ENCODE measurements at regions not wholly inside any gene's neighbourhood (a gene's known extent, or its start where the extent isn't known, plus 50 kb on each side); places are given as distances from the start of the nearest gene placed in this dataset.

DNA sequence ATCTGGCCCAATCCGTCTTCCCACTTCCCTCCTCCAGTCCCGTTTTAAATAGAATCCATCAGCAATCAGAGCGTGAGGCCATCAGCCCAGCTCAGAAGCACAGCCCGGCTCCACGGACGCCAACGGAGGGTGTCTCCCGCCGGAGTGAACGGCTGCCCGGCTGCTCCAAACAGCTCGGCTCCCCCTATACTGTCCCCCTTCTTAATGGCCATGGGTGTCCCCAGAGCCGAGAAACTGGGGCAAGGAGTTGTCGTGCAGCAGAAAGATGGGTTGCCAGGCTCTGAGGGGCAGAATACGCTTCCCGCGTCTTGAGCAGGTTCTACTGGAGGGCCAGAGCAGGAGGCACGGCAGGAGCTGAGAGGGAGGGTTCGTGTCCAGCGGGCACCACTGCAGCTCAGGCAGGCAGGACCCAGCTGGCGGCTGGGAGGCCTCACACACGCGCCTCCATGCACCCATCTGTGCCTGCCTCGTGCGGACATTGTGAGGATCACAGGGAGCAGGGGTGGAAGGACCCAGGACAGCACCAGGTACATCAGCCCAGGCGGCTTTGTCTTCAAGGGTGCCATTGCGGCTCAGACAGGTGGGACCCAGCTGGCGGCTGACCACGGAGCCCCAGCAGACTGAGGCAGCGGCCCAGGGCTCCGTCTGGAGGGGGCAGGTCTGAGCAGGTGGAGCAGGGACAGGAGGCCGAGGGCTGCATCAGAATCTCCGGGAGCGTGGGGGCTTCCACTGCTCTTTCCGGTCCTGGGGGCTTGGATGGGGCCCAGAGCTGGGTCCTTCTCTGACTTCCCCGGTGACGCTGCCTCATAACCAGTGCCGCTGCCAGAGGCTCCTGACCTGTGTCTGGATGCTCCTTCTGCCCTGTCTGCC lies 882.7 kb downstream of the BRD1 start:
- DNase-seq (ENCODE audit: extremely low read depth, low read depth): no peak
- H3K4me3 ChIP-seq (replicated peaks; ENCODE audit: low read depth, low read length): no peak overlapping the region

GRCh38 chr22:48944433-48944750 lies 883.3 kb downstream of the BRD1 start:
- TF ChIP-seq CTCF (IDR thresholded peaks at IDR 0.05; ENCODE audit: low read depth, low read length, missing control alignments): no peak

More for the DNA sequence above, 882.7 kb downstream of the BRD1 start:
- TF ChIP-seq CTCF (IDR thresholded peaks at IDR 0.05; ENCODE audit: low read depth, low read length, missing control alignments): no peak

GRCh38 chr22:48943567-48944432 lies 883.9 kb downstream of the BRD1 start:
- no peak for TF ChIP-seq CTCF (IDR thresholded peaks at IDR 0.05; ENCODE audit: low read depth, low read length, missing control alignments)
- no peak for DNase-seq (ENCODE audit: extremely low read depth, low read depth)
- H3K4me3 ChIP-seq (replicated peaks; ENCODE audit: low read depth, low read length): no peak overlapping the region

More at GRCh38 chr22:48944433-48944750, 883.3 kb downstream of the BRD1 start:
- no peak overlapping the region for H3K4me3 ChIP-seq (replicated peaks; ENCODE audit: low read depth, low read length)
- no peak for DNase-seq (ENCODE audit: extremely low read depth, low read depth)

DNA sequence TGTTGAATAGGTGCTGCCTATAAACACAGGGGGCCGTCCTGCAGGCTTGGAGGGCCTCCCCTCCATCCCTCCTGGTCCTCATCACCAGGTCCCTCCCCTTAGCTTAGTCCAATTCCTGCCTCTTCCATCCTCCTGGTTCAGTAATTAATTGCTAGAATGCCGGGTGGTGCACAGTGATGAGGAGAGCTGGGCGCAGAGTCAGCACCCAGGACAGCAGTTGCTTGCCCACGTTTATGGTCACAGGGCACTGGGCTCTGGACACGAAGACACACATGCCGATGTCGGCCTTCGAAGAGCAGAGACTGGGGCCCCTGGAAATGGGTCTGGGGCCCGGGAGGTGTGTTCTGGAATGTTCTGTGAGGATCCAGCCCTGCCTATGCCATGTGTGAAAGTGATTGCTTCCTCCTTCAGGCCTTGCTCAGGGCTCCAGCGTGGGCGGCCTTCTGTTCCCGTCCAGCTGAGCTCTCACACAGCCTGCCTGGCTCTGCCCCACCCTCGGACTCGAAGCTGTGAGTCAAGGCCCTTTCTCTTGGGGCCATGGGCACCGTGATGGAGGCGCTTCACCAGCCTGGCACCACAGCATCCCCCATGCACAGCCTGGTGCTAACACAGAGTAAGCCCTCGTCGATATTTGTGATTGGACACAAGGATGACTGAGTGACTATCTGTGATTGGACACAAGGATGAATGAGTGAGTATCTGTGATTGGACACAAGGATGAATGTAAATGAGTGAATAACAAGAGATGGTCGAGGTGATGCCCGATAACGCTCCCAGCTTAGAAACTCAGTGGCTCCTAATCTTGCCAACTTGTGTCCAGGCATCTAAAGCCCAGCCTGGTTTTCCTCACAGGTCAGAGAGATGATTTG lies 884.7 kb downstream of the BRD1 start:
- no peak for DNase-seq (ENCODE audit: extremely low read depth, low read depth)
- no peak for TF ChIP-seq CTCF (IDR thresholded peaks at IDR 0.05; ENCODE audit: low read depth, low read length, missing control alignments)
- no peak overlapping the region for H3K4me3 ChIP-seq (replicated peaks; ENCODE audit: low read depth, low read length)

DNA sequence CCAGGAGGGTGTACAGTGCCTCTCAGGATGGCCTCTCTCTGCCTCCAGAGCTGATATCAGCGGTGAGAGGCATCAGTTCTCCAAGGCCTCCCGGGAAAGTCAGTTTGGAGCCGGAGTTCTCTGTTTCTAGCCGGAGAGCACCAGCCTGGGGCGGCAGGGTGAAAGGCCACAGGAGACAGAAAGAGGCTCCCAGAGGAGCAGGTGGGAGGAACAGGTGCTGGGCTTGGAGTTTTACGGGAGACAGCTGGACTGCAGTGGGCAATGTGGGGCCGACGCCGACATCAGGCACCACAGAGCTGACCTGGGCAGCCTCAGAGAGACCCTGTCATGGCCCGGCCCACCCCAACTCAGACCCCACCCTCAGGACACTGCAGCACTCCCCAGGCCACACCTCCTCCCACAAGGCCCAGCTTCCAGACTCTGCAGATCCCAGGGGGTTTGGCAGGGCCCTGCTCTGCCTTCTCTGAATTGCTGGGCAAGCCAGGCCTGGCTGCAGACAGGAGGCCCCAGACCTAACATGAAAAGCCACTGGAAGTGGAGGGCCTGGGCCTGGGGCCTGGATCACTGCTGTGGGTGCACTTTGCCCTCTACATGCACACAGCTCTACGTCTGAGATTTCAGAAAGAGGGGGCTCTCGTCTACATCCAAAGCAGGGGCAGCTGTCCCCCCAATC lies 885.6 kb downstream of the BRD1 start:
- H3K4me3 ChIP-seq (replicated peaks; ENCODE audit: low read depth, low read length): no peak overlapping the region
- no peak for TF ChIP-seq CTCF (IDR thresholded peaks at IDR 0.05; ENCODE audit: low read depth, low read length, missing control alignments)
- DNase-seq (ENCODE audit: extremely low read depth, low read depth): no peak
